H1 (cell line): ENCODE measurements at regions not wholly inside any gene's neighbourhood (a gene's known extent, or its start where the extent isn't known, plus 50 kb on each side); places are given as distances from the start of the nearest gene placed in this dataset.

Experiments used
- CHD1 ChIP-seq: IDR thresholded peaks from 2 replicates; pipeline ENCODE4 v1.6.1; 2012; ENCODE audit warnings: low read depth, low read length, improper control_type of control experiment
- NRF1 ChIP-seq: IDR thresholded peaks from 2 replicates; pipeline ENCODE4 v1.6.1; 2011; ENCODE audit warnings: mild to moderate bottlenecking, low read depth, low read length, improper control_type of control experiment

GRCh38 chr5:71789746-71790145 lies 70.7 kb downstream of the CARTPT start (continued):
- TF ChIP-seq NRF1 (no peak), CHD1 (no peak)
